ENCODE measurements at regions not wholly inside any gene's neighbourhood (a gene's known extent, or its start where the extent isn't known, plus 50 kb on each side); places are given as distances from the start of the nearest gene placed in this dataset.
"Not testable (repeated sequence)": the region's sequence is repeated elsewhere in the genome, so short reads cannot be mapped to it uniquely, and the experiment has no call there.

DNA sequence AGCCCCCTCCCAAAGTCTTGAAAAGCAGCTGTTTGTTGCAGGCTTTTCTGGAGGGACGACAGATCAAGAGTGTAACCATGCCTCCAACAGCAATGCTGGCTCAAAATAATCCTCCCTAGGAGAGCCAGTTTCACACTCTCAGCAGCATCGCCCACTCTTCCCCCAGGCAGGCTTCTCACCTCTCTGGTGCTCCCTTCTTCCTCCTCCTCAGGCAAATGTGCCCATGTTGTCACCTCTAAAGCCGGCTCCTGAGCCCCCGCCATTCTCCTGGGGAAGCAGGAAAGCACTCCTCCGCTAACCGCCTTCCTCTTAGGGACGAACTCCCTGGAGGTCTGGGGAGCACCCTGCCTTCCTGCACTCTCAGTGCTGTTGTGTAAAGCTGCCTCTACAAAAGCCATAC, 98.9 kb upstream of the SGCG start:
- Mint-ChIP-seq H3K27me3 (peaks cover 4% of the 10 kb centered on the region), H3K27ac (no peak overlapping the region)

DNA sequence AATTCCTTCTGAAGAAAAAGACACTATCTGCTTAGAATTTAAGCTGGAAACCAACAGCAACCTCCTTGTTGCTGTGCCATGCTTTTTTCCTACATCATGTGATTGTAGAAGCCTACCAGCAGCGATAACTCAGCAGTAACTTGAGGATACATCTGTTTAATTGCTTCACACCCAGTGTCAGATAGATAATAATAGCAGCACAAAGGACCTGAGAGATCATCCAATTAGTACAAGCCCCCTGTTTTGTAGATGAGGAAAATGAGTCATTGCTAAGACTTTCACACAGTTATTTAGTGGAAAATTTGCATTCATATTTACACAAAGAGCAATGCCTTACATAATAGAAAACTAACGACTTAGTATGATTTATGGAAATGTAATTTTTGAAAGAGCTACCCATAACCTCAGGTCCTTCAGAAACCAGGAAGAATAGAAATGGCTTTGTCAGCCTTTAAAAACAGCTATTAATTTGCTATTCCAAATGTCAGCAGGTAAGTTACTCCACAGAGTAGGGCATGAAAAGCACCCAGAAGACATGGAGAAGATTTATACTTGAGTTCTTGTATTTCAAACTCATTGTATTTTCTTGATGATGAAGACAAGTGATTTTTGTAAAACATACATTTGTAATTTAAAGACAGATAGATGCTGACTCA, 93.7 kb upstream of the SGCG start:
- H3K27ac Mint-ChIP-seq = no peak overlapping the region
- no peaks in the 10 kb centered on the region for H3K9me3 Mint-ChIP-seq
- no peak overlapping the region for H3K4me3 Mint-ChIP-seq
- no peaks in the 10 kb centered on the region for H3K36me3 Mint-ChIP-seq (ENCODE audit: low read depth)
- peaks cover 5% of the 10 kb centered on the region for H3K27me3 Mint-ChIP-seq
- no peaks in the 10 kb centered on the region for H3K4me1 Mint-ChIP-seq (ENCODE audit: low read depth)

More for the DNA sequence above, 98.9 kb upstream of the SGCG start:
- no peak overlapping the region for H3K4me3 Mint-ChIP-seq
- no peaks in the 10 kb centered on the region for H3K9me3 Mint-ChIP-seq
- H3K36me3 Mint-ChIP-seq (ENCODE audit: low read depth) = no peaks in the 10 kb centered on the region
- H3K4me1 Mint-ChIP-seq (ENCODE audit: low read depth) = no peaks in the 10 kb centered on the region

DNA sequence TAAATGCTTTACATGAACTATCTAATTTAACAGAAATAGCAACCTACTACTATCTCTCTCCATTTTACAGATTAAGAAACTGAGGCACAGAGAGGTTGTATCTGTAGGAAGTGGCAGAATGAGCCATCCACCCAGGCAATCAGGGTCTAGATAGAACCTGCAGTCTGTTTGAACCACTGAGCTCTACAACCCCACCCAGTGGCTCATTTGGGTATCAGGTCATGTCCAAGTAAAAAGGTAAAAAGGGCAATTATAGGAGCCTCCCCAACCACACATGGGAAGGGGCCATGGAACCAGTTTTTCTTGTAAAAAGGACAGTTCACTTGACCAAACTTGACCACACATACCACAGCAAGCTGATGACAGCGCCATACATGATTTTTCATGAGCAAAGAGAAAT, 92.9 kb upstream of the SGCG start:
- no peak overlapping the region for H3K4me3 Mint-ChIP-seq
- no peaks in the 10 kb centered on the region for H3K36me3 Mint-ChIP-seq (ENCODE audit: low read depth)
- H3K4me1 Mint-ChIP-seq (ENCODE audit: low read depth) = no peaks in the 10 kb centered on the region
- no peaks in the 10 kb centered on the region for H3K9me3 Mint-ChIP-seq
- H3K27me3 Mint-ChIP-seq = peaks cover 5% of the 10 kb centered on the region
- no peak overlapping the region for H3K27ac Mint-ChIP-seq

DNA sequence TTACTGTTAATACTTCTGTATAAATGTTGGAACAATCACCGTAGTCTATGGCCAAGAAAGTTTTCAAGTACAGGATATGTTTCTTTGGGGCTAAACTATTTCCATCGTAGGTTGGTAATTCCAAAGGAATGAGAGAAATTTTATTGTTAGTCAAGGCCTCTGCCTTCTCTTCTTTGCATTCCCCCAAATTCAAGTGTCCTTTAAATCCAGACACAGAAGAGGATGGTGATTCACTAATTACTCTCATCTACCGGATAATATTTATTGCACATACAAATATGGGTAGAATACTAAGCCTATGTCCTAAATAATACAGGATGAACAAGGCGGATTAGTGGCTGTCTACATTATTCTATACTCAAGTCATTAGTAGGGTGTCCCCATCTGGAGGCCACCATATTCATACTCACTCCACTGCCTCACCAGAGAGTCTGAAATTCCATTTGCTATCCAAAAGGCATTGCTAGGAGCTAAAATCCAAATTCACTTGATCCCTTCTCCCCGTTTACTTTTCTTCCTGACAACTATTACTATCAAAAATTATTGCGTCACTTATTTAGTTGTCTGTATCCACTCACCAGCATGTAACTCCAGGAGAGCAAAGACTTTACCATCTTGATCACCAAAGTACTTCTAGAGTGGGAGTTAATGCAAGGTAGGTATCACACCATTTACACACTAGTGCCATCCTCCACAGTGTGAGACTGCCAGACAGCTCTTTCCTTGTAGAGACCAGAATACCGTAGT, 82.4 kb upstream of the SGCG start:
- Mint-ChIP-seq H3K36me3 (ENCODE audit: low read depth) (no peaks in the 10 kb centered on the region), H3K9me3 (no peaks in the 10 kb centered on the region), H3K27ac (no peak overlapping the region), H3K27me3 (peaks cover 4% of the 10 kb centered on the region), H3K4me1 (ENCODE audit: low read depth) (no peaks in the 10 kb centered on the region), H3K4me3 (no peak overlapping the region)

DNA sequence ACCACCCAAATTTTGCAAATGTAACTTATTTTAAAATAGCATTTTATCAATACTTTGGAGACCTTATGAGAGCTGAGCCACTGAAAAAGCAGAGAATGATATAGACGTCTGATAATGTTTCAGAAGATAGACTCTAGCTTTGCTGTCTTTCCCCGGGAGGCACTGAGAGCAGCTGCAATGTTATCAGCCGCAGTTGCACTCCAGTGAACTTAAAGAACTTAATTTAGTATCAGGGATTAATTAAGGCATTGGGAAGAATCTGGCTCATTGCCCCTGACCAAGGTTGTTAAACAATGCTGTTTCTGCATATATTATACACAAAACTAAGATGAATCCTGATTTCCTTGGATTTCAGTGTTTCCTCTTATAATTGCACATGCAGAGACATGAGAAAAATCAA, 75.7 kb upstream of the SGCG start:
- peaks cover 5% of the 10 kb centered on the region for H3K27me3 Mint-ChIP-seq
- H3K9me3 Mint-ChIP-seq = no peaks in the 10 kb centered on the region
- no peaks in the 10 kb centered on the region for H3K4me1 Mint-ChIP-seq (ENCODE audit: low read depth)
- no peaks in the 10 kb centered on the region for H3K36me3 Mint-ChIP-seq (ENCODE audit: low read depth)
- no peak overlapping the region for H3K4me3 Mint-ChIP-seq
- H3K27ac Mint-ChIP-seq = no peak overlapping the region

DNA sequence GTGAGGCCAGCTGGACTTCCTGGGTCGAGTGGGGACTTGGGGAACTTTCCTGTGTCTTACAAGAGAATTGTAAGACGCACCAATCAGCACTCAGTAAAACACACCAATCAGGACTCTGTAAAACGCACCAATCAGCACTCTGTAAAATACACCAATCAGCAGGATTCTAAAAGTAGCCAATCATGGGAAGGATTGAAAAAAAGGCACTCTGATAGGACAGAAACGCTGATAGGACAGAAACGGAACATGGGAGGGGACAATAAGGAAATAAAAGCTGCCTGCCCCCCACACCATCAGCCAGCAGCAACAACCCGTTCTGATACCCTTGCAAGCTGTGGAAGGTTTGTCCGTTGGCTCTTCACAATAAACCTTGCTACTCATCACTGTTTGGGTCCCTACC, 73.1 kb upstream of the SGCG start:
- Mint-ChIP-seq H3K4me3 (no peak overlapping the region), H3K4me1 (ENCODE audit: low read depth) (no peaks in the 10 kb centered on the region), H3K36me3 (ENCODE audit: low read depth) (no peaks in the 10 kb centered on the region), H3K27me3 (peaks cover 5% of the 10 kb centered on the region), H3K27ac (no peak overlapping the region), H3K9me3 (no peaks in the 10 kb centered on the region)

DNA sequence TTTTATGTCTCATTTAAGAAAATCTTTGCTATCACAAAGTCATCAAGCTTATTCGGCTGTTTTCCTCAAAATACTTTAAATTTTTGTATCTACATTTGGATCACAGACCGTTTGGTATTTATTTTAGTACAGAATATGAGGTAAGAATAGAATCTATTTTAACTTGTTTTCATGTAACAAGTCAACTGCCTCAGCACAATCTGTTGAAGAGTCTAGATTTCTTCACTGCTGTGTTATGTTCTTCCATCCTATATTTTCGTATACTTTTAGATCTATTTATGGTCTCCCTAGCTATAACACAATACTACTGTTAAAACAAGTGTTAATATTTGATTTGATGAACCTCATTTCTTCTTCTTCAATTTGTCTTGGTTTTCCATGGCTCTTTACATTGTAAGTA, 61.6 kb upstream of the SGCG start:
- Mint-ChIP-seq H3K4me1 (ENCODE audit: low read depth) (no peaks in the 10 kb centered on the region), H3K27me3 (peaks cover 9% of the 10 kb centered on the region), H3K4me3 (no peak overlapping the region), H3K9me3 (peaks cover 17% of the 10 kb centered on the region), H3K36me3 (ENCODE audit: low read depth) (no peaks in the 10 kb centered on the region), H3K27ac (no peak overlapping the region)

DNA sequence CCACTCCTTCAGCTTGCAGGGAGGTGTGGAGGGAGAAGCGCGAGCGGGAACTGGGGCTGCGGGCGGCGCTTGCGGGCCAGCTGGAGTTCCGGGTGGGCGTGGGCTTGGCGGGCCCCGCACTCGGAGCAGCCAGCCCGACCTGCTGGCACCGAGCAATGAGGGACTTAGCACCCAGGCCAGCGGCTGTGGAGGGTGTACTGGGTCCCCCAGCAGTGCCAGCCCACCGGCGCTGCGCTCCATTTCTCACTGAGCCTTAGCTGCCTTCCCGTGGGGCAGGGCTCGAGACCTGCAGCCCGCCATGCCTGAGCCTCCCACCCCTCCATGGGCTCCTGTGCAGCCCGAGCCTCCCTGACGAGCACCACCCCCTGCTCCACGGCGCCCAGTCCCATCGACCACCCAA, 53.2 kb upstream of the SGCG start:
- H3K36me3 Mint-ChIP-seq (ENCODE audit: low read depth); H3K4me3 Mint-ChIP-seq; H3K27ac Mint-ChIP-seq; H3K4me1 Mint-ChIP-seq (ENCODE audit: low read depth); H3K27me3 Mint-ChIP-seq; H3K9me3 Mint-ChIP-seq: not testable (repeated sequence)

DNA sequence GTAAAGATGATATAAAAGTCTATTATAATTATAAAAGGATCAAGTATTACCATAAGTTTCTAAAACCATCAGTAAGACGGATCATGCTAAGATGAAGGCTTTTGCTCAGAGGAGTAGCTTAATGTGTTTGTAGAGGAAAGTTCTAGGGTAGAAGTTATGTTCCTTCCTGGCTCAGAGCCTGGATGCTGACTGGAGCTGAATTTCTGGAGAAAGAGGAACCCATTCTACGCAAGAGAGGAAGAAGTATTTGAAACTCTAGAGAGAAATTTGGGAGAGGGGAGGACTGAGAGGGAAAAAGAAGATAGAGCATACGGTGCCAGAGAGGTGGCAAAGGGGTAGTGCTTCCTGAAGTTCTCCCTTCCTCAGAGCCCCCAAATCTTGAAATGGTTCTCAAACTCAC, 51.4 kb upstream of the SGCG start:
- Mint-ChIP-seq H3K27me3 (peaks cover 3% of the 10 kb centered on the region), H3K4me1 (ENCODE audit: low read depth) (no peaks in the 10 kb centered on the region), H3K36me3 (ENCODE audit: low read depth) (no peaks in the 10 kb centered on the region), H3K4me3 (no peak overlapping the region), H3K27ac (no peak overlapping the region), H3K9me3 (no peaks in the 10 kb centered on the region)
